ENCODE measurements at regions not wholly inside any gene's neighbourhood (a gene's known extent, or its start where the extent isn't known, plus 50 kb on each side); places are given as distances from the start of the nearest gene placed in this dataset.

GRCh38 chr18:51997129-51997528 lies 342.9 kb upstream of the DCC start:
- Mint-ChIP-seq H3K36me3 (ENCODE audit: low read depth) (no peaks in the 10 kb centered on the region), H3K27ac (no peak overlapping the region), H3K4me3 (no peak overlapping the region), H3K9me3 (no peaks in the 10 kb centered on the region), H3K27me3 (no peaks in the 10 kb centered on the region), H3K4me1 (ENCODE audit: low read depth) (no peaks in the 10 kb centered on the region)
- no peak for DNase-seq

- H3K27ac Mint-ChIP-seq: no peak overlapping the region
- H3K9me3 Mint-ChIP-seq: no peaks in the 10 kb centered on the region
- H3K27me3 Mint-ChIP-seq: no peaks in the 10 kb centered on the region
- no peak for DNase-seq
- H3K36me3 Mint-ChIP-seq (ENCODE audit: low read depth): no peaks in the 10 kb centered on the region
- no peaks in the 10 kb centered on the region for H3K4me1 Mint-ChIP-seq (ENCODE audit: low read depth)
- H3K4me3 Mint-ChIP-seq: no peak overlapping the region
These were observed 341.9 kb upstream of the DCC start for GRCh38 chr18:51998066-51998465.

- no peaks in the 10 kb centered on the region for H3K27me3 Mint-ChIP-seq
- no peaks in the 10 kb centered on the region for H3K9me3 Mint-ChIP-seq
- no peak overlapping the region for H3K4me3 Mint-ChIP-seq
- H3K4me1 Mint-ChIP-seq (ENCODE audit: low read depth): no peaks in the 10 kb centered on the region
- DNase-seq: no peak
- no peak overlapping the region for H3K27ac Mint-ChIP-seq
- H3K36me3 Mint-ChIP-seq (ENCODE audit: low read depth): no peaks in the 10 kb centered on the region
These were observed 341.3 kb upstream of the DCC start for GRCh38 chr18:51998711-51999110.

- H3K4me1 Mint-ChIP-seq (ENCODE audit: low read depth): no peaks in the 10 kb centered on the region
- H3K4me3 Mint-ChIP-seq: no peak overlapping the region
- H3K27ac Mint-ChIP-seq: no peak overlapping the region
- H3K27me3 Mint-ChIP-seq: no peaks in the 10 kb centered on the region
- no peaks in the 10 kb centered on the region for H3K36me3 Mint-ChIP-seq (ENCODE audit: low read depth)
- DNase-seq: no peak
- no peaks in the 10 kb centered on the region for H3K9me3 Mint-ChIP-seq
These were observed 340.6 kb upstream of the DCC start for GRCh38 chr18:51999351-51999750.

- H3K9me3 Mint-ChIP-seq: peaks cover 4% of the 10 kb centered on the region
These were observed 339.6 kb upstream of the DCC start for GRCh38 chr18:52000435-52000834.

GRCh38 chr18:52001106-52001505 lies 338.9 kb upstream of the DCC start:
- no peak for DNase-seq
- Mint-ChIP-seq H3K9me3 (peaks cover 5% of the 10 kb centered on the region), H3K27me3 (no peaks in the 10 kb centered on the region), H3K4me3 (no peak overlapping the region), H3K27ac (no peak overlapping the region), H3K4me1 (ENCODE audit: low read depth) (no peaks in the 10 kb centered on the region), H3K36me3 (ENCODE audit: low read depth) (no peaks in the 10 kb centered on the region)

More at GRCh38 chr18:52000435-52000834, 339.6 kb upstream of the DCC start:
- H3K27me3 Mint-ChIP-seq: no peaks in the 10 kb centered on the region
- H3K27ac Mint-ChIP-seq: no peak overlapping the region
- H3K4me3 Mint-ChIP-seq: no peak overlapping the region
- H3K36me3 Mint-ChIP-seq (ENCODE audit: low read depth): no peaks in the 10 kb centered on the region
- DNase-seq: no peak
- no peaks in the 10 kb centered on the region for H3K4me1 Mint-ChIP-seq (ENCODE audit: low read depth)

- Mint-ChIP-seq H3K27me3 (no peaks in the 10 kb centered on the region), H3K36me3 (ENCODE audit: low read depth) (no peaks in the 10 kb centered on the region), H3K27ac (no peak overlapping the region), H3K4me1 (ENCODE audit: low read depth) (no peaks in the 10 kb centered on the region), H3K4me3 (no peak overlapping the region), H3K9me3 (peaks cover 6% of the 10 kb centered on the region)
- no peak for DNase-seq
These were observed 337.4 kb upstream of the DCC start for GRCh38 chr18:52002600-52002999.

- DNase-seq: no peak
- Mint-ChIP-seq H3K36me3 (ENCODE audit: low read depth) (no peaks in the 10 kb centered on the region), H3K4me3 (no peak overlapping the region), H3K4me1 (ENCODE audit: low read depth) (no peaks in the 10 kb centered on the region), H3K27me3 (no peaks in the 10 kb centered on the region), H3K9me3 (peaks cover 8% of the 10 kb centered on the region), H3K27ac (no peak overlapping the region)
These were observed 332.9 kb upstream of the DCC start for GRCh38 chr18:52007105-52007504.

- Mint-ChIP-seq H3K27ac (no peak overlapping the region), H3K27me3 (no peaks in the 10 kb centered on the region), H3K36me3 (ENCODE audit: low read depth) (no peaks in the 10 kb centered on the region), H3K4me3 (no peak overlapping the region), H3K4me1 (ENCODE audit: low read depth) (no peaks in the 10 kb centered on the region), H3K9me3 (peaks cover 8% of the 10 kb centered on the region)
- DNase-seq: no peak
These were observed 331.7 kb upstream of the DCC start for GRCh38 chr18:52008330-52008729.

- Mint-ChIP-seq H3K27ac (no peak overlapping the region), H3K4me1 (ENCODE audit: low read depth) (no peaks in the 10 kb centered on the region), H3K27me3 (no peaks in the 10 kb centered on the region), H3K4me3 (no peak overlapping the region), H3K36me3 (ENCODE audit: low read depth) (no peaks in the 10 kb centered on the region), H3K9me3 (peaks cover 8% of the 10 kb centered on the region)
- DNase-seq: no peak
These were observed 331.3 kb upstream of the DCC start for GRCh38 chr18:52008736-52009135.

GRCh38 chr18:52009958-52010357 lies 330.0 kb upstream of the DCC start:
- H3K36me3 Mint-ChIP-seq (ENCODE audit: low read depth): no peaks in the 10 kb centered on the region
- H3K27me3 Mint-ChIP-seq: no peaks in the 10 kb centered on the region
- no peak overlapping the region for H3K4me3 Mint-ChIP-seq
- H3K27ac Mint-ChIP-seq: no peak overlapping the region
- no peaks in the 10 kb centered on the region for H3K4me1 Mint-ChIP-seq (ENCODE audit: low read depth)
- H3K9me3 Mint-ChIP-seq: peaks cover 7% of the 10 kb centered on the region
- DNase-seq: no peak

GRCh38 chr18:52045946-52046675 lies 293.9 kb upstream of the DCC start:
- no peak overlapping the region for H3K27ac Mint-ChIP-seq
- no peaks in the 10 kb centered on the region for H3K36me3 Mint-ChIP-seq (ENCODE audit: low read depth)
- DNase-seq: no peak
- H3K4me1 Mint-ChIP-seq (ENCODE audit: low read depth): no peaks in the 10 kb centered on the region
- no peak overlapping the region for H3K4me3 Mint-ChIP-seq
- H3K27me3 Mint-ChIP-seq: no peaks in the 10 kb centered on the region
- no peaks in the 10 kb centered on the region for H3K9me3 Mint-ChIP-seq

- Mint-ChIP-seq H3K27ac (no peak overlapping the region), H3K9me3 (no peaks in the 10 kb centered on the region), H3K36me3 (ENCODE audit: low read depth) (no peaks in the 10 kb centered on the region), H3K27me3 (no peaks in the 10 kb centered on the region), H3K4me1 (ENCODE audit: low read depth) (no peaks in the 10 kb centered on the region), H3K4me3 (no peak overlapping the region)
- DNase-seq: no peak
These were observed 293.2 kb upstream of the DCC start for GRCh38 chr18:52046842-52047241.

GRCh38 chr18:52054324-52054723 lies 285.7 kb upstream of the DCC start:
- DNase-seq: no peak
- no peaks in the 10 kb centered on the region for H3K36me3 Mint-ChIP-seq (ENCODE audit: low read depth)
- no peak overlapping the region for H3K4me3 Mint-ChIP-seq
- H3K27ac Mint-ChIP-seq: no peak overlapping the region
- no peaks in the 10 kb centered on the region for H3K27me3 Mint-ChIP-seq
- peaks cover 17% of the 10 kb centered on the region for H3K9me3 Mint-ChIP-seq
- no peaks in the 10 kb centered on the region for H3K4me1 Mint-ChIP-seq (ENCODE audit: low read depth)

- DNase-seq: no peak
- Mint-ChIP-seq H3K27me3 (no peaks in the 10 kb centered on the region), H3K4me3 (no peak overlapping the region), H3K27ac (no peak overlapping the region), H3K36me3 (ENCODE audit: low read depth) (no peaks in the 10 kb centered on the region), H3K4me1 (ENCODE audit: low read depth) (no peaks in the 10 kb centered on the region), H3K9me3 (peaks cover 21% of the 10 kb centered on the region)
These were observed 279.2 kb upstream of the DCC start for GRCh38 chr18:52060607-52061304.
